Fibroblast of villous mesenchyme (primary cell): ENCODE measurements at regions not wholly inside any gene's neighbourhood (a gene's known extent, or its start where the extent isn't known, plus 50 kb on each side); places are given as distances from the start of the nearest gene placed in this dataset.
A peak's percentile ranks its signal among the peaks of the same experiment; 100 is the strongest.

Experiments used
- DNase-seq: peaks from one replicate; pipeline ENCODE4 v3.0.0-alpha.2; 2010; ENCODE audit warnings: low read depth
- H3K4me3 ChIP-seq: 2 replicates; pipeline ENCODE4 v1.5.1; 2011; ENCODE audit warnings: low read depth, mild to moderate bottlenecking, low read length
- TF ChIP-seq, protein P1 (sequence below): IDR thresholded peaks from 2 replicates; pipeline ENCODE4 v1.5.1; 2012; ENCODE audit warnings: low read depth, mild to moderate bottlenecking, low read length; ENCODE audit not compliant: insufficient read depth

DNA sequence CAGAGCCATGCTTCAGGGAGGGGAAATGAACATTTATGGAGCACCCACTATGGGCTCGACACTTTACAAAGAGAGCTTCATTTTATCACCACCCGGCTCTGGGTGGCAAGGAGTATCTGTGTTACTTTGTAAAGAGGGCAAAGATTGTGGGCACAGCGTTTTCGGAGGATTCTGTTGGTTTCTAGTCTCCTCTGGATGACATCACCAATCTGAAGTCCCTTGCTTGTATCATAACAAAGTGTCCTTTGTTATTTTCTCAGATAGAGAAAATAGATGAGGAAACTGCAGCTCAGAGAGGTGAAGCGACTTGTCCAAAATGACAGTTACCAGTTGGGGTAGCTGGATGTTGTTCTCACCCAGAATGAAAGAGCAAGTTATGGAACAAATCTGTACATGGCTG is 162.8 kb downstream of the GLI2 start:
- DNase-seq, result no peak
- H3K4me3 ChIP-seq, result no peak overlapping the region
- TF ChIP-seq, protein P1, sequence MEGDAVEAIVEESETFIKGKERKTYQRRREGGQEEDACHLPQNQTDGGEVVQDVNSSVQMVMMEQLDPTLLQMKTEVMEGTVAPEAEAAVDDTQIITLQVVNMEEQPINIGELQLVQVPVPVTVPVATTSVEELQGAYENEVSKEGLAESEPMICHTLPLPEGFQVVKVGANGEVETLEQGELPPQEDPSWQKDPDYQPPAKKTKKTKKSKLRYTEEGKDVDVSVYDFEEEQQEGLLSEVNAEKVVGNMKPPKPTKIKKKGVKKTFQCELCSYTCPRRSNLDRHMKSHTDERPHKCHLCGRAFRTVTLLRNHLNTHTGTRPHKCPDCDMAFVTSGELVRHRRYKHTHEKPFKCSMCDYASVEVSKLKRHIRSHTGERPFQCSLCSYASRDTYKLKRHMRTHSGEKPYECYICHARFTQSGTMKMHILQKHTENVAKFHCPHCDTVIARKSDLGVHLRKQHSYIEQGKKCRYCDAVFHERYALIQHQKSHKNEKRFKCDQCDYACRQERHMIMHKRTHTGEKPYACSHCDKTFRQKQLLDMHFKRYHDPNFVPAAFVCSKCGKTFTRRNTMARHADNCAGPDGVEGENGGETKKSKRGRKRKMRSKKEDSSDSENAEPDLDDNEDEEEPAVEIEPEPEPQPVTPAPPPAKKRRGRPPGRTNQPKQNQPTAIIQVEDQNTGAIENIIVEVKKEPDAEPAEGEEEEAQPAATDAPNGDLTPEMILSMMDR, result no peak

DNA sequence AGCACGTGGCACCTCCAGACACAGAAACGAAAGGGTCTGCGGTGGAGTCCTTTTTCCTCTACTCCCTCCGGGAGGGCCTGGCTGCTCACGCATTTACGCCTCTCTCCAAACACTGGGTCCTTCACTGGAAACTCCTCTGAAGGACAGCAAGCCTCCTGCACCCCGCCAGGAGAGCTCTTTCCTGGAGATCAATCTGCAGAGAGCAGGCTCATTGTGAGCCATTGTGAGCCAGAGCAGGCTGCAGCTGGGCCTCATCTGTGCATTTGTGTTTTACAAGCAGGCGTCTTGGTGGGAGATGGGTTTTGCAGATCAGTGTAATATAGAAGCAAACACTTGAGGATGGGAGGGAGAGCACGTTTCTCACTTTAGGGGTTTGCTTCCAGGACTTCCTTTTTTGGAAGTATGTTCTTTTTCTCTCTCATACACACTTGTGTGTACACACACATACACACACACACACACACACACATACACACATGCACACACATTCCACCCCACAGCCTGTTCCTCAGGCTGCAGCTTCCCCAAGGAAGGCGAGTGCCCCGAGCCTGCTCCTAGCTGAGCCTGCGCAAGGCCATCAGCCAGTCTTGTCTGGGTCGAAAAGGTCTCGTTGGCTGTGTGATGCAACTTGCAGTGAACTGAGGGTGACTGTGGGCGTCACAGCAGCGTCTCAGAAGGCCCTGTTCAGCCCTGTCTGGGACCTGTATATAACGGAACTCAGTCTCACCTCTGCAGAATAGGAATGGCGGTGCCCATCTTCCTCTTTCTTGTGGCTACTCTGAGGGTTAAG is 163.5 kb downstream of the GLI2 start:
- DNase-seq, result no peak
- no peak overlapping the region for H3K4me3 ChIP-seq
- TF ChIP-seq, protein P1, result no peak

DNA sequence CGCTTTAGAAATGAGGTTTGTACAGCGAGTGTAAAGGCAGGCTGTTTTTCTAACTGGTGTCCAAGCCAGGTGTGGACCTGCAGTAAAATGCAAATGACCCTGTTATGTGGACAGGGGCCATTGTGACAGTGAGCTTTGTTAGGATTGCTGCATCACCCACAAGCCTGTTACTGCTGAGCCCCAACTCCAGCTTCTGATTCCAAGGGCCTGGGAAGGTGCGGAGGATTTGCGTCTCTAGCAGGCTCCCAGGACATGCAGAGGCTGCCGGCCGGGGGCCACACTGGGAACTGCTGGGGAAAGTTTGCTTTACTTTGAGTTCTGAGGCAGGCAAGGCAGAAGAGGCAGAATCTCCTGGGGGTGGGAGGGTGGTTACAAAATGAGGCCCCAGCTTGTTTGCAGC is 164.1 kb downstream of the GLI2 start:
- DNase-seq, result no peak
- no peak overlapping the region for H3K4me3 ChIP-seq
- TF ChIP-seq, protein P1, result no peak

DNA sequence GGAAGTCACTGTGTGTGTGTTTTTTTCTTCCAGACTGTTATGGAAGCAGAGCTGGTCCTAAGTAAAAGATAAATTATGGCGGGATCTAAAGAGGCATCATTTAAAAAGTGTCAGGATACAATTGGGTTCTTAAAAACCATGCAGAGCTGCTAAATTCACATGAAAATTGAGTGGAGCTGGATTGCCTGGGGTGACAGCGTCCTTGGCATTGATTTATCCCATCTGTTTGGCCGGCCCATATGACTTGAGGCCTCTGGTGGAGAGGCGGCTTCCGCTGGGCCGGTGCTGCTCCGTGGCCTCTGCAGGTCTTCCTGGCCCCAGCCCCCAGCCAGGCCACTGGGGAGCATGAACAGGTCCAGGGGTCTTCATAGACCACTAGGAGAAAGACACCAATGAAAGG is 165.5 kb downstream of the GLI2 start:
- H3K4me3 ChIP-seq, result no peak overlapping the region
- no peak for DNase-seq
- TF ChIP-seq, protein P1, result no peak

DNA sequence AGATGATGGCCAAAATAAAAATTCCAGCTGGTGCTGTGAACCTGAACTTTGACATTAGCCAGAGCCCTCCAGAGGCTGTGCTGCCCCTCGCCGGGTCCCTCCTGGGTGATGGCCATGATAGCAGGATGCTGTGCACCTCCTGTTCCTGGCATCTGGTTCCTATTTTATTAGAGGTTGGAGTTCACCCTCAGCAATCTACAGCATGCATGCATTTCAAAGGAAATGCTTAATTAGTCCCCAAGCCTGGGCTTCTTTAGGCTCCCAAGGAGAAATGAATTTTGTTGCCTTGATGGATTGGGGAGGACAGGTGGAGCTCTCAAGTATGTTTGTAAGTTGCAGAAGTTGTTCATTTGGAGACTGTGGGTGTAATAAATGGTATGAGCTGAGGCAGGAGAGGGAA is 166.9 kb downstream of the GLI2 start:
- DNase-seq, result no peak
- TF ChIP-seq, protein P1, result no peak
- H3K4me3 ChIP-seq, result no peak overlapping the region

DNA sequence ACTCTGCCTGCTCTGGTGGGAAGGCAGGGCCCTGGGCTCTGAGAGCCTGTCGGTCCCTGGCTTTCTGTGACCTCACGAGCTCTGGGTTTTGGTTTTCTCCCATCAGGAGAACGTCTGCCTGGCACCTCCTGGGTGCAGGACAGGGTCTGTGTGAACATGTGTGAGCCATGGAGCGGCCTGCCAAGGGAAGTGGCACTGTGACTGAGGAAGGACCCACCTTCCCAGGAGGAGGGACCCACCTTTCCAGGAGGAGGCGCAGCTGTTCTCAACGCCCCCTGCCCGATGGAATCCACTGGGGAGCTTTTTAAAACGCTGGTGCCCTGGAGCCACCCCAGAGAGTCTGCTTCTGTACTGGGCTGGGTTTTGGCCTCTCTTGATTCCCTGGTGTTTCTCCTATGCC is 168.7 kb downstream of the GLI2 start:
- H3K4me3 ChIP-seq, result no peak overlapping the region
- no peak for DNase-seq
- TF ChIP-seq, protein P1, result no peak

DNA sequence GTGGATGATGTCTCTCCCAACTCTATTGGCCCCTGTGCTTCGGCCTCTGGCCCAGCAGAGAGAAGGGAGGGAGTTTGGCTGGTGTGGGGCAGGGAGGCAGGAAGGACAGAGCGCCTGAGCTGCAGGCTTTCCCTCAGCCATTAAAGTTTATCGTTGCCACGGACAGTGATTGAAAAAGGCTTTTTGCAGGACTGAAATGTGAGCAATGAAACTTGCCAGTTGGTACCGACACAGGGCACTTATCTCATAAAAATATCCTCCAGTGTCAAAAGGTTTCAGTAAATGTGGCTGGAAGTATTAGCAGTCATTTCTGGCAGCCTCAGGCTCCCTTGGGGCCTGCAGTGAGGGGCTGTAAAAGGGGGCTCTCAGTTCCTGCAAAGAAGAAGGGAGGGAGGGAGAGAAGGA is 169.2 kb downstream of the GLI2 start:
- peak; percentile 64 for DNase-seq
- TF ChIP-seq, protein P1, result no peak
- H3K4me3 ChIP-seq, result no peak overlapping the region
